IMR-90 (cell line): ENCODE measurements at regions not wholly inside any gene's neighbourhood (a gene's known extent, or its start where the extent isn't known, plus 50 kb on each side); places are given as distances from the start of the nearest gene placed in this dataset.

Experiments used
- ATAC-seq: fragments of 200-7000 bp; cut with Tn5 transposase; 2 replicates; pipeline ENCODE4 v1.9.1; 2020; ENCODE audit warnings: low read depth, mild to moderate bottlenecking, moderate library complexity
- BruUV-seq: library from RNA; stranded (reverse); fragments of 400-500 nt; replicated peaks from 2 replicates; lab custom pipeline; 2021; lab: Mats Ljungman, UMichigan
- CTCF ChIA-PET: fragments of 300-600 bp; formaldehyde crosslinking; extraction: SDS; loops from one replicate; lab custom pipeline; 2021; ENCODE audit warnings: antibody characterized with exemption; lab: Yijun Ruan, JAX
- POLR2A ChIA-PET: fragments of 300-600 bp; sonication (Branson Sonifier 250); formaldehyde crosslinking; loops from one replicate; lab custom pipeline; 2022; ENCODE audit warnings: antibody characterized with exemption; ENCODE audit not compliant: unreplicated experiment; lab: Charles Lee
- DNase-seq: peaks from one replicate; pipeline ENCODE4 v3.0.0; 2013
- H2AFZ ChIP-seq: replicated peaks from 2 replicates; pipeline ENCODE3; 2013; ENCODE audit warnings: low read length, mild to moderate bottlenecking; ENCODE audit not compliant: poor library complexity
- H2AK5ac ChIP-seq: 2 replicates; pipeline ENCODE4 v1.6.1; 2013; ENCODE audit warnings: low read depth, low read length, inconsistent platforms
- H2AK9ac ChIP-seq: replicated peaks from 2 replicates; pipeline ENCODE3; 2013; ENCODE audit warnings: mild to moderate bottlenecking, low read depth, low read length, moderate library complexity; ENCODE audit not compliant: poor library complexity
- H2BK120ac ChIP-seq: 2 replicates; pipeline ENCODE4 v1.6.1; 2013; ENCODE audit warnings: low read depth, low read length, inconsistent platforms
- H2BK15ac ChIP-seq: 3 replicates; pipeline ENCODE4 v1.6.1; 2013; ENCODE audit warnings: low read depth, low read length, inconsistent platforms
- H2BK20ac ChIP-seq: 2 replicates; pipeline ENCODE4 v1.6.1; 2013; ENCODE audit warnings: low read depth, mild to moderate bottlenecking, inconsistent platforms, low read length, moderate library complexity
- H2BK5ac ChIP-seq: 2 replicates; pipeline ENCODE4 v1.6.1; 2013; ENCODE audit warnings: mild to moderate bottlenecking, low read depth, low read length, inconsistent platforms; ENCODE audit not compliant: poor library complexity, severe bottlenecking
- H3K14ac ChIP-seq: replicated peaks from 2 replicates; pipeline ENCODE4 v1.6.1; 2013; ENCODE audit warnings: low read depth, low read length, inconsistent platforms
- H3K18ac ChIP-seq: 2 replicates; pipeline ENCODE4 v1.6.1; 2013; ENCODE audit warnings: low read depth, low read length, control low read depth
- H3K23ac ChIP-seq: 2 replicates; pipeline ENCODE4 v1.6.1; 2013; ENCODE audit warnings: low read depth, low read length, inconsistent platforms
- H3K27ac ChIP-seq: 2 replicates; pipeline ENCODE4 v1.5.1; 2013; ENCODE audit warnings: mild to moderate bottlenecking, control low read depth, low read length; ENCODE audit not compliant: insufficient read depth
- H3K27me3 ChIP-seq: 2 replicates; pipeline ENCODE4 v1.6.1; 2013; ENCODE audit warnings: low read length; ENCODE audit not compliant: control insufficient read depth, insufficient read depth
- H3K36me3 ChIP-seq: 2 replicates; pipeline ENCODE4 v1.6.1; 2013; ENCODE audit warnings: low read length, mixed read lengths; ENCODE audit not compliant: control insufficient read depth, insufficient read depth
- H3K4ac ChIP-seq: 2 replicates; pipeline ENCODE4 v1.6.1; 2013; ENCODE audit warnings: low read depth, low read length, inconsistent platforms
- H3K4me1 ChIP-seq: 2 replicates; pipeline ENCODE4 v1.6.1; 2013; ENCODE audit warnings: low read length, mixed read lengths; ENCODE audit not compliant: control insufficient read depth, insufficient read depth
- H3K4me2 ChIP-seq: 2 replicates; pipeline ENCODE4 v1.6.1; 2013; ENCODE audit warnings: low read depth, mild to moderate bottlenecking, control low read depth, low read length, moderate library complexity
- H3K4me3 ChIP-seq: 2 replicates; pipeline ENCODE4 v1.5.1; 2013; ENCODE audit warnings: low read depth, mild to moderate bottlenecking, control low read depth, low read length, moderate library complexity; ENCODE audit not compliant: insufficient read depth
- H3K56ac ChIP-seq: 2 replicates; pipeline ENCODE4 v1.6.1; 2013; ENCODE audit warnings: low read length, inconsistent platforms; ENCODE audit not compliant: insufficient read depth; ENCODE audit errors: extremely low read depth
- H3K79me1 ChIP-seq, 2 experiments: 2 replicates each; pipeline ENCODE4 v1.6.1; 2013; ENCODE audit warnings: low read length in 2 of 2, inconsistent platforms in 1 of 2, low read depth in 1 of 2
- H3K9ac ChIP-seq: 2 replicates; pipeline ENCODE4 v1.6.1; 2013; ENCODE audit warnings: low read depth, low read length, control low read depth
- H3K9me1 ChIP-seq: 2 replicates; pipeline ENCODE4 v1.6.1; 2013; ENCODE audit warnings: low read length, inconsistent platforms; ENCODE audit not compliant: insufficient read depth
- H3K9me3 ChIP-seq: 2 replicates; pipeline ENCODE4 v1.6.1; 2013; ENCODE audit warnings: low read length; ENCODE audit not compliant: control insufficient read depth, insufficient read depth
- H4K20me1 ChIP-seq: 2 replicates; pipeline ENCODE4 v1.6.1; 2013; ENCODE audit warnings: low read length, inconsistent platforms; ENCODE audit not compliant: insufficient read depth
- H4K5ac ChIP-seq: 2 replicates; pipeline ENCODE4 v1.6.1; 2013; ENCODE audit warnings: mild to moderate bottlenecking, low read depth, low read length, control low read depth
- H4K8ac ChIP-seq, 2 experiments: 2 replicates each; pipeline ENCODE4 v1.6.1; 2013; ENCODE audit warnings: low read depth in 2 of 2, low read length in 2 of 2, control low read depth in 1 of 2, inconsistent platforms in 1 of 2
- H4K91ac ChIP-seq: 2 replicates; pipeline ENCODE4 v1.6.1; 2013; ENCODE audit warnings: low read depth, low read length, inconsistent platforms; ENCODE audit not compliant: insufficient read depth
- BHLHE40 ChIP-seq: fragments of 150-350 bp; IDR thresholded peaks from 2 replicates; pipeline ENCODE4 v1.6.1; 2016; ENCODE audit warnings: mild to moderate bottlenecking, low read depth, low read length
- CEBPB ChIP-seq: IDR thresholded peaks from 2 replicates; pipeline ENCODE4 v1.6.1; 2012; ENCODE audit warnings: low read depth, low read length, improper control_type of control experiment
- CHD1 ChIP-seq: IDR thresholded peaks from 2 replicates; pipeline ENCODE4 v1.6.1; 2012; ENCODE audit warnings: low read depth, low read length, improper control_type of control experiment
- CTCF ChIP-seq: conservative IDR thresholded peaks from 2 replicates; pipeline ENCODE4 v1.5.1; 2012; ENCODE audit warnings: mild to moderate bottlenecking, low read depth, low read length, improper control_type of control experiment
- MAZ ChIP-seq: IDR thresholded peaks from 2 replicates; pipeline ENCODE4 v1.6.1; 2012; ENCODE audit warnings: low read depth, mild to moderate bottlenecking, low read length, improper control_type of control experiment, moderate library complexity, borderline replicate concordance
- MXI1 ChIP-seq: IDR thresholded peaks from 2 replicates; pipeline ENCODE4 v1.6.1; 2012; ENCODE audit warnings: low read depth, mild to moderate bottlenecking, low read length, moderate library complexity, borderline replicate concordance
- RAD21 ChIP-seq: IDR thresholded peaks from 2 replicates; pipeline ENCODE4 v1.6.1; 2012; ENCODE audit warnings: low read length, improper control_type of control experiment
- RFX5 ChIP-seq: IDR thresholded peaks from 2 replicates; pipeline ENCODE4 v1.8.0; 2012; ENCODE audit warnings: low read depth, mild to moderate bottlenecking, low read length, moderate library complexity
- SMC3 ChIP-seq: fragments of 150-350 bp; IDR thresholded peaks from 2 replicates; pipeline ENCODE4 v1.6.1; 2016; ENCODE audit warnings: low read depth, mild to moderate bottlenecking, antibody characterized with exemption, low read length, moderate library complexity
- WGBS, 2 experiments: methylation state at CpG; one replicate each; pipeline versions ENCODE4 v1.1.5 to v1.1.7; 2013; ENCODE audit warnings: missing lambda C conversion rate in 2 of 2; ENCODE audit not compliant: insufficient read length in 1 of 2; ENCODE audit errors: extremely low coverage in 2 of 2; 5-methylcytosine and 5-hydroxymethylcytosine counted together
- dilution Hi-C: fragments of 300-500 bp; cut with HindIII; formaldehyde crosslinking; loops from one replicate; pipeline ENCODE4 v1.14.3; 2018; ENCODE audit warnings: low sequenced_read_pairs; ENCODE audit not compliant: unreplicated experiment
- in situ Hi-C: fragments of 300-500 bp; cut with MboI; formaldehyde crosslinking; loops from 3 replicates; pipeline ENCODE4 v1.14.3; 2019; ENCODE audit warnings: low sequenced_read_pairs, inconsistent platforms, mixed read lengths
- intact Hi-C: fragments of 100-400 bp; cut with micrococcal nuclease; formaldehyde crosslinking; loops from 2 replicates; pipeline ENCODE4 v1.10.0; 2022

- no peak overlapping the region for H2AFZ ChIP-seq
- no peak overlapping the region for H3K9ac ChIP-seq
- H3K36me3 ChIP-seq = no peaks in the 10 kb centered on the region
- no peak overlapping the region for H3K4me2 ChIP-seq
- H4K5ac ChIP-seq = no peak overlapping the region
- H2BK15ac ChIP-seq = no peak overlapping the region
- ATAC-seq (no peak), DNase-seq (no peak)
- H3K4ac ChIP-seq = no peak overlapping the region
- H3K4me1 ChIP-seq = peaks cover 2% of the 10 kb centered on the region; the same call in 1 of the 2 replicates
- dilution Hi-C loops (no loop called here), intact Hi-C loops (no loop called here), in situ Hi-C loops (no loop called here)
- H3K27ac ChIP-seq = no peak overlapping the region
- H3K23ac ChIP-seq = no peak overlapping the region
- no peak overlapping the region for H2BK120ac ChIP-seq
- H2AK9ac ChIP-seq = no peak overlapping the region
- no peak overlapping the region for H2AK5ac ChIP-seq
- no peak overlapping the region for H3K4me3 ChIP-seq
- H4K20me1 ChIP-seq = no peaks in the 10 kb centered on the region
- H3K14ac ChIP-seq = no peak overlapping the region
- H2BK5ac ChIP-seq = no peak overlapping the region
- no peak overlapping the region for H4K91ac ChIP-seq
- no peaks in the 10 kb centered on the region for H3K79me1 ChIP-seq
- H2BK20ac ChIP-seq = no peak overlapping the region
- TF ChIP-seq CEBPB = no peak
- no peak for TF ChIP-seq MXI1
- no peak for TF ChIP-seq CTCF
- no peak for TF ChIP-seq SMC3
- TF ChIP-seq RFX5 = no peak
- no peak for TF ChIP-seq RAD21
- TF ChIP-seq CHD1 = no peak
- no peak for TF ChIP-seq BHLHE40
- TF ChIP-seq MAZ = no peak
- H3K9me3 ChIP-seq = no peaks in the 10 kb centered on the region
- H3K18ac ChIP-seq = no peak overlapping the region
- no peaks in the 10 kb centered on the region for H3K9me1 ChIP-seq
- ChIA-PET POLR2A (no interaction called here), CTCF (interaction anchor here (1.0 kb wide), 1 partner anchor 9 kb away, joined by 4 read pairs; no protein-coding TSS in a partner anchor)
- no peak overlapping the region for H3K56ac ChIP-seq
- no peaks in the 10 kb centered on the region for H3K27me3 ChIP-seq
- BruUV-seq = no TSS peak
- no peak overlapping the region for H4K8ac ChIP-seq
- 93% methylated on average over 3 of the region's 5 CpGs; no CpG with 5 or more reads in 1 of the 2 experiments for WGBS, 2 experiments
Observed at GRCh38 chr21:16792101-16792500, 720.7 kb upstream of the CXADR start.
